ENCODE measurements at regions not wholly inside any gene's neighbourhood (a gene's known extent, or its start where the extent isn't known, plus 50 kb on each side); places are given as distances from the start of the nearest gene placed in this dataset.
A peak's percentile ranks its signal among the peaks of the same experiment; 100 is the strongest.
"Not testable (repeated sequence)": the region's sequence is repeated elsewhere in the genome, so short reads cannot be mapped to it uniquely, and the experiment has no call there.

DNA sequence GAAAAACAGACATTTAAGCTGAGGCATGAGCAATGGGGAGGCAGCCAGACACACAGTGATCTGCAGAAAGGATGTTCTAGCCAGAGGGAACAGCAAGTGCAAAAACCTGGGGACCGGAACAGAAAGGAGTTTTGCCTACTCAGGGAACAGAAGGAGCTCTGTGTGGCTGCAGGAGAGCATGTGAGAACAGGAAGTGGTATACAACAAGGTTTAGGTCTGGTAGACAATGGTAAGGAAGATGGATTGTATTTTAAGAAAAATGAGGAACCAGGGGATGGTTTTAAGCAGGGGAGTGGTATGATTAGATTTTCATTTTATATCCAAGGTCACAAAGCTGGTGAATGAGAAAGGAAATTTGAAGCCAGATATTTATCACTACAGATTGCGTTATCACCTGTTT is 157.5 kb downstream of the UNC5CL start:
- peak; percentile 22 for DNase-seq

DNA sequence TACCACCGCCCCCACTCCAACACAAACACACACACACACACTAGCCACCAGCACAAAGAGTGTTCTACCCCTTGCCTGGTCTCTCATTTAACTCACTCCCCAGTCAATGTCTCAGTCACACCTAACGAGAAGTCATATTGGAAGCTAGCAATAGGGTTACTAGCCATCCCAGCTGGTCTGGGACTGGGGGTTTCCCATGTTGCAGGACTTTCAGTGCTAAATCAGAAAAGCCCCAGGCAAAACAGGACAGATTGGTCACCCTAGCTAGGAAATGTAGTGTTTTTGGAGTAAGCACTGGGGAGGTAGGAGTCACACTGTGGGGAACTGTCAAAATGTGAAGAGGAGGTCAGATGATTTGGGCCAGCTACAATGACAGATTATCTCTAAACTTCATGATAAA is 158.1 kb downstream of the UNC5CL start:
- DNase-seq = no peak

DNA sequence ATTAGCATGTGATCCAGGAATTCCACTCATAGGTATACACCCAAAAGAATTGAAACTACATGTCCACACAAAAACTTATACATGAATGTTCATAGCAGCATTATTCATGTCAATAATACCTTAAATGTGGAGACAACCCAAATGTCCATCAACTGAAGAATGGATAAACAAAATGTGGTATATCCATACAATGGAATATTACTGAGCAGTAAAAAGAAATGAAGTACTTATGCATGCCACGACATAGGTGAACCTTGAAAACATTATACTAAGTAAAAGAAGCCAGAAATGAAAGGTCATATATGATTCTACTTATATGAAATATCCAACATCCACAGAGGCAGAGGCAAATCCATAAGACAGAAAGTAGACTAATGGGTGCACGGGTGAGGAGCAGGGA is 159.9 kb downstream of the UNC5CL start:
- no peak for DNase-seq

DNA sequence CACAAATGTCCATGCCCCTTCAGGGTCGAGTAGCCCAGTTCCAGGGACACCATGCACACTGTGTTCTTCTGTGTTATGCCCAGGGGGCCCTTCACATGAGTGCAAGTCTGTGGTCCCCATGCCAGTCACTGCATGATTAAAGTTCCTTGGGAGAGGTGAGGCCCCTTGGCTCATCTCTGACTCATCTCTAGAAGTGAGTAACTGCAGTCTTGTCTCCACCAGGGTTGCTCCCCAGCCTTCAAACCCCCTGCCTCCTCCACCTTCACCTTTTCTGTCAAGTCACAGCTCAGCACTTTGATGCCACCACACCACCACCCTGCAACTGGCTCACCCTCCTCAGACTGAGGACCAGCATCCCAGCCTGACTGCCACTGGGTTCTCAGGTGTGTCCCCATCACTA is 161.7 kb downstream of the UNC5CL start:
- DNase-seq = no peak

DNA sequence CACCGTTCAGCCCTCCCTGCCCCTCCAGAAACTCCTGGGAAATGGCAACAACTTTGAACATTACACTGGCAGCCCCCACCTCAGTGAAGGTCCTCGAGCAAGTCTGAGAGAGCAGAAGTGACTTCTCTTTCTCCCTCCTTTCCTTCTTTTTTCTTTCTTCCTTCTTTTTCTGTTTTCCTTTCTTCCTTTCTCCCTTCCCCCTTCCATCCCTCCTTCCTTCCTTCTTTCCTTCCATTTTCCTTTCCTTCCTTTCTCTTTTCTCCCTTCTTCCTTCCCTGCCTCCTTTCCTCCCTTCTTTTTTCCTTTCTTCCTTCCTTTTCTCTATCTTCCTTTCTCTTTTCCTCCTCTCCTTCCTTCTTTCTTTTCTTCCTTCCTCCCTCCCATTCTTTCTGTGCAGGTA is 162.7 kb downstream of the UNC5CL start:
- DNase-seq = no peak

DNA sequence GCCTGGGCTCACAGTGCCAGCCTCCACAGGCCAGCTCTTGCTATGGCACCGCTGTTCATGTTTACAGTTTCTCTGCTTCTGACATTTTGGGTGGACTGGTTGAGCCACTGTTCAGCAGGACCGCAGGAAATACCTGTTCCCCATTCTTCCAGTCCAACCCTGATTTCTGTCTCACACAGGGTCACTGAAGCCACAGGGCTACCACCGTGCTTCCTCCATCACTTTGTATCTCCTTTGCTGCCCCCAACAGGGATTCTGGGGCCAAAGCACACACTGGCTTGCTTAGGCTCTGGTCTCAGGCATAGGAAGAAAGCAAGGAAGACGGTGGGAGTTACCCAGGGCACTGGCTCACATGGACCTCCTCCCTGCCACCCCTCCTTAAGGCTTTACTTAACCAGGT is 164.5 kb downstream of the UNC5CL start:
- DNase-seq = no peak

DNA sequence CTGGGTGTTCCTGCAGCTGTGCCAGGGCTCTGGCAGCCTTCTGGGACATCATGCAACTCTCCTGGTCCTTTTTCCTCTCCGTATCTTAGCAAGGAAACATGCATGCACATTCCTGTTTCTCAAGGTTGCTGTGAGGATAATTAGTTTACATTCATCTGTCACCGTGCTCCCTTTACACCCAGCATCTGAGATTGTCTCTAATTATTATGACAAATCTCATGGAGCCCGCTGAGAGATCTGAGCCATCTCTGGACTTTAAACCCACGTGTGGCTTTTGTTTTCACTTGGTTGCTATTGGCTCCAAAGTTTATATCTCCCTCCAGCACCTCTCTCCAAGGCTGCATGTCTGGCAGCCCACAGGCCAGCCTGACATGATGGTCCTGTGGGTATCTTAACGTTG is 167.6 kb downstream of the UNC5CL start:
- DNase-seq = no peak

DNA sequence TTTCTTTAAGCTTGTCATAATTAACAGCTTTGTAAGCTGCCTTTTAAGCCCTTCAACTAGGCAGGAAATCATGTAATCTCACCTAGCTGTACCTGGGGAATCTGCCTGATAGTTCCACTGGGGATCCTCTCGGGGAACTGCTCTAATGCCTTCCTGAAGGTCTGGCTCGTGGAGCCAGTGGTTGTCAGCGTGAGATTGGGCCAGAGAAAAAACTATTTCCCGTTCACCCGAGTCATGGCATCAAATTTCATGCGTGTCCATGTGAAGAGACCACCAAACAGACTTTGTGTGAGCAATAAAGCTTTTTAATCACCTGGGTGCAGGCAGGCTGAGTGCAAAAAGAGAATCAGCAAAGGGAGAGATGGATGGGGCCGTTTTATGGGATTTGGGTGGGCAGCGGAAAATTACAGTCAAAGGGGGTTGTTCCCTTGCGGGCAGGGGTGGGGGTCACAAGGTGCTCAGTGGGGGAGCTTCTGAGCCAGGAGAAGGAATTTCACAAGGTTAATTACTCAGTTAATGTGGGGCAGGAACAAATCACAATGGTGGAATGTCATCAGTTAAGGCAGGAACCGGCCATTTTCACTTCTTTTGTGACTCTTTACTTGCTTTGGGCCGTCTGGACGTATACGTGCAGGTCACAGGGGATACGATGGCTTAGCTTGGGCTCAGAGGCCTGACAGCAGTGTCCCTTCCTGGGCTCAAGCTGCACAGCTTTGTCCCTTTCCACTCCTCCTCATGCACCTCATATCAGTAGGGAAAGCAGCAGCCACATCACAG is 170.7 kb downstream of the UNC5CL start:
- not testable (repeated sequence) for DNase-seq

DNA sequence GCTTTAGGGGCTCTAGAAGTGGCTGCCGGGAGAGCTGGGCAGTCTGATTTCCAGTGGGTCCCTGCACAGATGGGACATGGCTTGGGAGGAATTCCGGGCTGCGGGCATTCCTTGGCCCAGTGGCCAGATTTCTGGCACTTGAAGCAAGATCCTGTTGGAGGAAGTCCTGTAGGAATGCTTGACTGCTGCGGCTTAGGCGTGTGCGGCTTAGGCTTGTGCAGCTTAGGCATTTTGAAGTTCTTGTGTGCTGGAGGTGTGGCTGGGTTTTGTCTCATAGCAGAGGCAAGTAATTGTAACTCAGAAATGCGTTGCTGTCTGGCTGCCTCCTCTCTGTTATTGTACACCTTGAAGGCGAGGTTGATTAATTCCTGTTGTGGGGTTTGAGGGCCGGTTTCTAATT is 171.5 kb downstream of the UNC5CL start:
- DNase-seq = not testable (repeated sequence)

DNA sequence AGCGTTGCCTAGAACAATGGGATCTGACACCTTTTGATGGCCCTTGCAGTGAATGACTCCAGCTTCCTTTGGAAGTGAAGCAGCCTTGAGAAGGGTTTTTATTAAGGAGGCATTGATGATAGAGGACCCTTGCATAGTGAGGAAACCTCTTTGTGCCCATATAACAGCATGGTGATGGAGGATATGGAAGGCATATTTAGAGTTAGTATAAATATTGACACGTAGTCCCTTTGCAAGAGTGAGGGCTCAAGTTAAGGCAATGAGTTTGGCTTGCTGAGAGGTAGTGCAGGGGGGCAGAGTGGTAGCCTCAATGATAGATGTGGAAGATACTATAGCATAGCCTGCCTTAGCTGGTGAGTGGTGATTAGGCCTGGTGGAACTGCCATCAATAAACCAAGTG is 173.8 kb downstream of the UNC5CL start:
- DNase-seq = not testable (repeated sequence)

DNA sequence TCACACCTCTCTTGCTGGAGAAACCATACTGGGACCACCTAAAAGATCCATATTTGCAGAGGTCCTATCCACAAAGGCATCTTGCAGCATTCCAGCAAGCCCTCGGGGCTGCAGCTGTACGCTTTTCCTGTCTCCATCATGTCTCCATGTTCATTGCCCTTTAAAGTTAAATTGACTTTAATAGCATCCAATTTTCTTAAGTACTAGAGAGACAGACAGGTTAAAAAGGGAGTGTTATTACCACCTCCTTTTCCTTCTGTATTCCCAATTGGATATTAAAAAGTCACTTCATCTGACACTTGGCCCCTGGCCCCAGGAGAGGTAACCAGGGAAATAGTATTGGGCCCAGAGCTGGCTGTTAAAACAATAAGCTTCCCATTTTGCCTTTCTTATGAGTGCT is 178.6 kb downstream of the UNC5CL start:
- DNase-seq = no peak

DNA sequence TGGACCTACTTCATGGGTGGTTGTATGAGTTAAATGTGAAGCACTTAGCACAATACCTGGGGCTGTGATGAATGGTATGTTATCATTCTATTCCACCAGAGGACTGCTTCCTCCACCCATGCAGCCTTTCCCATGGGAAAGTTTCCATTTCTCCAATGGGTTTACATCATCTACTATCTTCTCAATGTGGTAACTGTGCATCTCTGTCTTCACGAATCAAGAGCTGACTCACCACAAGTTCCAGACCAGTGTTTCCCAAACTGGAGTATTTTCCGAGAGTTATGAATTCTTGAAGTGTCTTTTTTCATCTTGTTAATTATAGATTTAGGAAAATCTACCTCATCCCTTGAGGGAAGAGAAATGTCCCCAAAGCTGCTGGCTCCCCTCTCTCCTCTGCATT is 182.8 kb downstream of the UNC5CL start:
- no peak for DNase-seq

DNA sequence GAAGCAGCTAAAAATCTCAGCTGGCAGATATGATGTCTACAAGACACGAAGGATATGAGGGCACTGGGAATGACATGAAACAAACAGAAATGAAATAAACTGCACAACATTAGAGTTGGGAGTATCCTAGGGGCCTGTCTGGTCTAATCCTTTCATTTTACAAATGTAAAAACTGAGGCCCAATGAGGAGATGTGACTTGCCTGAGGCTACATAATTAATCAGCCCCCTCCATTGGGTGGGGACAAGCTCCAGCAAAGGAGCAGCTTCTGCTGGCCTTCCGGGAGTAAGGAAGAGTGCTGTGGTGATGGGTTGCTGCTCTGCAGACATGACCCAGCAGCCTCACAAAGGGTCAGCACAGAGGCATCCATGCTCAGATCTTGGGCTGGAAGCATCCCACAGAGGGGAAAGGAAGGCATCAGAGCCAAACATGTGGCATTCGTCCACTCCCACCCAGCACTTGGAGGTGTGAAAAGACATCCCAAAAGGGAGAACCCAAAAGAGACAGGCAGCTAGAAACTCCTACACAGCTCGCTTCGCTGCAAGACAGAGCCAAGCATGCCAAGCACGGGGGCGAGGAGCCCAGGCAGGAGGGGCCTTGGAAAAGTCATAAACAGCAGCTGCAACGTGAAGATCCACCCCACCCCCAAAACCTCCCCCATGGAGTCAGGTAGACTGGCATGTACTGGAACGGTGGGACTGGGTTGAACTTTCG is 183.7 kb downstream of the UNC5CL start:
- no peak for DNase-seq

DNA sequence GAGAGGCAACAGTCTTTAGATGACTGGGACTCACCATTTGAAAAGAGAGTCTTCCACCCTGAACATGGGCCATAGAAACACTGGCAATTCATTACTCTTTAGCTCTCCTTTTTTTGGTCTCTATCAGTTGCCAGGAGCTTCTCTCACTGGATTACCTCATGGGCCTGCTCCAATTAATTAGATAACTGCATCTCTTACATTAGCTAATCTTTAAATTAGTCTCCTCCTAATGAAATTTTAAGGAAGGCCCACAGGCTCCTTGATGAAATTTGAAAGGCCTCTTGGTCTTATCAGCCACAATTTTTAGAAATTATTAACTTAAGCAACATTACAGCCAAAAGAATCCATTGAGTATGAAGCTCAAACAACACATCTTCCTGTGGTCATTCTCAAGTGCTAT is 184.4 kb downstream of the UNC5CL start:
- no peak for DNase-seq

DNA sequence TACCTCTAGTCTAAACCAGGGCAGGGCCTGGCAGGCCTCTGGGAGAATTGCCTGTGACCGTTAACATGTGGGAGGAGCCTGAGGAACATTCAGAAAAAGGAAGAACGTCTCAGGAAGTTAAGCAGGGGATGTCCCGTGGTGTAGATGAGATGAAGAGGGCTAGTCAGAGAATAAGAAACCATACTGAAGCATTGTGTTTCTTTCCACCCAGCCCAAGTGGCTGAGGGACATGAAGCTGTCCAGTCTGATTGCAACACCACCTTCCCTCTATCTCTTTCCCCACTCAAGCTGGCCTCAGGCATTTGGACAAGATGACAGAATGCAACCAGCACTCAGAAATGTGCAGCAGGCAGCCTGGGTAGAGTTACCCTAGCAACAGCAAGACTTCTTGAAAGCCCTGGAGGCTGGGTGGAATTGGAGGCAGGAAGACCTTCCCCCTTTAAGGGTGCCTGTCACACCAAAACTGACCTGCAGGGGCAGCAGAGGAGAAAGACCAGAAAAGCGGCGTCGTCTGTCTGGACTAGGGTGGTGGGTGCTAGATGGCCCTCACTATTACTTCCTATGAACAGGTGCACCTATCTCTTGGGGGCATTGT is 186.1 kb downstream of the UNC5CL start:
- DNase-seq = peak; percentile 17

DNA sequence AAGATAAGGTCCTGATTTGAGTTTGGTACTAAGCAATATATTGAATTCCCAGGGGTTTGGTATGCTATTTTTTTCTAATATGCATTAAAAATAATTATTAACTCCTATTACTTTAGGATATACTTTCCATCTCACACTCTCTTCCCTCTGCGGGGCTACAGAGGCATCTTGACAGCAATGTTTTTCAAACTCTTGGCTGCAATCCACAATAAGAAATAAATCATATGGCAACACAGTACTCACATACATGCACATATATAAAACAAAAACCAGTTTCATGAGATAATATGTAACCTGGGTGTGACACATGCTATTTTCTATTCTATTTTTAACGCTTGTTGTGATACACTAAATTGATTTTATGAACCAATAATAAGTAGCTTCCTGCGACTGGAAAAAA is 189.5 kb downstream of the UNC5CL start:
- no peak for DNase-seq

DNA sequence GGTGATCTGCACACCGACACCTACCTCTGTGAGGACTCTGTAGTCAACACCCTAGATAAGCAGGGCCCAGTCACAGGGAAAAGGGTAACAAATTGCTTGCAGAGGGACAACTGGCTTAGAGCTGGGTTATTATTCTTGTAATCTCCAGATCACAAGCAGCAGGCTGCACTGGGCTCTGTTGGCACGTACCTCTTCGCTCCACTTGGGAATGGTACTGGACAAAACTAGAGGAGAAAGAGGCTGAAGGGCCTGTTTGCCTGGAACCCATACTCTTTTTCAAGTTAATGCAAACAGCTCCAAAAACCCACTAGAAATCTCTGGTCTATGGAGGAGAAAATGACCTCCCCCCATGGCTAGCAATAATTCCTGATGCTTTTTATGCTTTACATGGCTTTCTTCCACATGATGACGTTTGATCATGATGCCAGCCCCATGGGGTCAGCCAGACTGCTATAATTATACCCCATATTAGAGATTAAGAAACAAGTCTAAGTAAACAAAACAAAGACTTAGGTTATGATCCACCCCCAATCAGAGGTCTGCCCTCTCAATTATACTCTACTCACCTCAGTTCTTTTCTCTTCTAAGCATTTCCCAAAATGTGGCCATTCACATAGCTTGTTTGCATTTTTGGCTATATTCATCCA is 190.0 kb downstream of the UNC5CL start:
- no peak for DNase-seq

DNA sequence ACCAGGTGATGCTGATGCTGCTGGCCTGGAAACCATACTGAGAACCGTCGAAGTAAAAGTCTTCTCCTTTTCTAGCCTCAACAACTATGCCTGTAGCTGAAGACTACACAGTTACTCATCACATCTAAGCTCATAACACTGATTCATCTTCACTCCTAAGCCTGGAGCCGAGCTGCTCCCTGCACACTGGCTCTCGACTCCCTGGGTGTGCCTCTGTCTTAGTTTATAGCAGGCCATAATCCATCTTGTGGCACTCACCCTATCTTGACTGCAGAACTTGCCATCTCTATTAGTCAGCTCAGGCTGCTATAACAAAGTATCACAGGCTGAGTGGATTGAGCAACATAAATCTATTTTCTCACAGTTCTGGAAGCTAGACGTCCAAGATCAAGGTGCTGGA is 191.0 kb downstream of the UNC5CL start:
- no peak for DNase-seq

DNA sequence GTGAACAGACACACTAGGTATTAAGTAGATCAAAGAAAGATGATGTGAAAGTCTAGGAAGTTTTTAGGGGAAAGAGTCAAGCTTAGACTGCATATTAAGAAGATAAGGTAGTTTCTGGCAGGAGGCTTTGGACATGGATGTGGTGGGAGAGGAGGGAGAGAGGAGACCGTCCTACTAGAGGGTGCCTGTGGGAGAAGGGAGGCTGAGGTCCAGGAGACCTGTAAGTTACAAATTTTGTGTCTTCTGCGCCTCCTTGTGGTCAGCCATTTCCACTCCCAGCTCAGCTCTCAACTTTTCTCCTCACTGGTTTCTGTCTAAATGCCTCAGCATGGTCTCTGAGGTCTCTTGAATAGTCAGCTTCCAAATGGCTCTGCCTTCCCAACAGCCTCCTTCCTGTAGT is 193.5 kb downstream of the UNC5CL start:
- peak; percentile 57 for DNase-seq

DNA sequence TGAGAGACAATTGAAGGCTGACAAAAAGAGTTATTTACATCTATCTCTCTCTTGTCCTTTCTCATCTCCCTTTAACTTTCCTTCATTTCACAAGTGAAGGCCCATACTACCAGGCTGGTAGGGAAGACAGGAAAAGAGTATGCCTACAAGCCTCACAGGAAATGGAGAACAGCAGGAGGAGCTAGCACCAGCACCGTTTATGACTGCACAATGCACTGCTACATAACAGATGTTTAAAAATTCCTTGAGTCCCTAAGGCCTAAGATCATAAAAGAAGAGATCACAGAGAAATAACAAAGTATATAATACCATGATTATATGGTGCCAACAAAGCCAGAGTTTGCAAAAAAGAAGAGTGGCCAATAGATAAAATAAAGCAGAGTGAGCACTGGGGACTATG is 194.8 kb downstream of the UNC5CL start:
- no peak for DNase-seq

DNA sequence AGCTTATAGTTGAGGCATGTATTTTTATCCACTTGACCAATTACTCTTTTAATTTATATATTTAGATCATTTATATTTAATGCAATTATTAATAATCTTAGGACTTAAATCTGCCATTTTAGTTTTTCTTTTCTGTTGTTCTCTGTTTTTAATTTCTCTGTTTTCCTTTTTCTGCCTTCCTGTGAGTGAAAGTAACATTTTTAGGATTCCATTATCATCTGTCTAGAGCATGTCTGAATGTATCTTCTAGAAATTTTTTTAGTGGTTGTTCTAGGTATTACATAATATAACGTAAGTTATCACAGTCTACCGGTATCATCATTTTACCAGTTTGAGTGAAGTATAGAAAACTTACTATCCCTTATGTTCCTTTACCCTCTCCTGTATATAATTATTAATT is 197.3 kb downstream of the UNC5CL start:
- DNase-seq = no peak

DNA sequence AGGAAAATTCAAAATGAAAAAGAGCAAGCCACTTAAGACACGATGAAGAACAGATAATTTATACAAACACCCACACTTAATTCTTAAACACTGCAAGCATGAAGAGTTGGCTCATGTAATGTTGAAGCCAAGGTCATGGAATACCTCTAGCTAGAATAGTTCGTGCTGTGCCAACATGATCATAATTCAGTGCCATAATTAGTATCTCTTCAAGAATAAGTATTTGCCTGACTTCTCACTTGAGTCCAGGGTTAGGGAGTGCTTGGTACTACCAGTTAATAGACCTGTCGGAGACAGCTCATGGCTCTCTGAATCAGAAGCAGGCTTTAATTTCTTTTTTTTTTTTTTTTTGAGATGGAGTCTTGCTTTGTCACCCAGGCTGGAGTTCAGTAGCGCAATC is 206.3 kb downstream of the UNC5CL start:
- DNase-seq = no peak

DNA sequence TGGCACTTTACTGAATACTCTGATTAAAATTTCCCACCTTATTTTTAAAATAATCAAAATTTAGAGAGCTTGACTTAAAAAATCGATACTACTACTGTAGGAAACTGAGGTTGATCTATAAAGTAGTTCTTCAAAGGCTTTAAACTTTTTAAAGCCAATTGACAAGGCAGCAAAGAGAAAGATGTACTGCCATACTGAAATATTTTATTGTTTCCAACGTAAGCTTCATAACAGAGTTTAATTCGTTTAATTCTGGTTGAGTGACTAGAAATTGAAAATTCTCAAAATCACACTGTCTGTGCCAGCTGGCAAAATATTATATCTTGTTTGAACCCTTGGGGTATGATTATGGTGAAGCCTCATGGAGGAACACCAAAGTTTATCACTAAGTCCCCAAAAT is 207.6 kb downstream of the UNC5CL start:
- DNase-seq = no peak

DNA sequence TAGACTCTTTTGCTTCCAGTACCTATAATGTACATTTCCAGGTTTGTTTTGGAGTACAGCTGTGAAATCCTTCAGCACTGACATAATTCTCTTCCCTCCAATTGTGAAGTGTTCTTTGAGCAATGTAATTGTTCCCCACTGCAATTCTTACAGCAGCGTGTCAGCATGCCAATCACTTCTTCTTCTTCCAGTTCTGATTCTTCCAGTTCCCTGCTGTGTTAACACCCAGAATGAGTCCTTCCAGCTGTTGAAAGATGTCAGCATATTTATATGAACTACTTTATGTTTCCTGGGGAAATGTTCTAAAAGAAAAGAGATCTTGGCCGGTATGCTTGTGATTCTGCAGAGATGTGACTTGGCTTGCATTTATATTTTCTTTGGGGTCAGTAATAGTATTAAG is 213.9 kb downstream of the UNC5CL start:
- no peak for DNase-seq
